Vagina (tissue), 2 donors: ENCODE measurements at regions not wholly inside any gene's neighbourhood (a gene's known extent, or its start where the extent isn't known, plus 50 kb on each side); places are given as distances from the start of the nearest gene placed in this dataset.

ENCODE experiments used
- CTCF ChIP-seq, 3 experiments: fragments of 450-650 bp in 2 of 3; fragments of 200-600 bp in 1 of 3; sonication (generic) in 1 of 3; IDR thresholded peaks; one replicate each; pipeline ENCODE4 v1.5.1; 2017 to 2019; ENCODE audit warnings: antibody characterized with exemption in 3 of 3, mild to moderate bottlenecking in 2 of 3, moderate library complexity in 2 of 3
- POLR2A ChIP-seq, 2 donors: fragments of 450-650 bp; IDR thresholded peaks; one replicate each; pipeline ENCODE4 v1.6.1; 2017; ENCODE audit warnings: antibody characterized with exemption in 2 of 2, mild to moderate bottlenecking in 2 of 2, moderate library complexity in 2 of 2
- POLR2AphosphoS5 ChIP-seq, 2 donors: sonication (generic); formaldehyde crosslinking; IDR thresholded peaks; one replicate each; pipeline ENCODE4 v1.9.0; 2017; ENCODE audit warnings: antibody characterized with exemption in 2 of 2, mild to moderate bottlenecking in 2 of 2, low read depth in 1 of 2; ENCODE audit not compliant: insufficient read depth in 1 of 2

- TF ChIP-seq CTCF (IDR thresholded peaks at IDR 0.05) (no peak), POLR2A (IDR thresholded peaks at IDR 0.05) (no peak), POLR2AphosphoS5 (IDR thresholded peaks at IDR 0.05; ENCODE audit: insufficient read depth in 1 of 2, low read depth in 1 of 2) (no peak)
Measured at GRCh38 chr2:117470311-117471095, 344.0 kb upstream of the DDX18 start.
